ENCODE measurements at regions not wholly inside any gene's neighbourhood (a gene's known extent, or its start where the extent isn't known, plus 50 kb on each side); places are given as distances from the start of the nearest gene placed in this dataset.

DNA sequence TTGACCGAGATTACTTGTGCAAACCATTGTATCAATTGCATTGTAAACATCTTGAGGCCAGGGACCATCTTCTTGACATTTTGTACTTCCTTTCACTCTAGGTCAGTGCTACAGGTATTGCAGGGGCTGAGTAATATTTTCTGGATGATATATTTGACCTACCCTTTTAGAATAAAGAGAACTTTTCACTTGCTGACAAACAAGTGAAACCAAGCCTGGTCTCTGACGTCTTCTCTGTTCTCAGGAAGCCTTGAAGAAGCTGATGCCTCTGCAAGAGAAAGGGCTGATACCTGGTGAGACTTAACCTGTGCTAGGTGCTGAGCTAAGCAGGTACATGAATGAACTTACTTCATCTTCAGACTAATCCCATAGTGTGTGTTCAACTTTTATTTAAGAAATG is 60.5 kb upstream of the GGTLC1 start:
- no peak for DNase-seq

- no peak for DNase-seq
These were observed 59.5 kb upstream of the GGTLC1 start for GRCh38 chr20:24048024-24048611.

DNA sequence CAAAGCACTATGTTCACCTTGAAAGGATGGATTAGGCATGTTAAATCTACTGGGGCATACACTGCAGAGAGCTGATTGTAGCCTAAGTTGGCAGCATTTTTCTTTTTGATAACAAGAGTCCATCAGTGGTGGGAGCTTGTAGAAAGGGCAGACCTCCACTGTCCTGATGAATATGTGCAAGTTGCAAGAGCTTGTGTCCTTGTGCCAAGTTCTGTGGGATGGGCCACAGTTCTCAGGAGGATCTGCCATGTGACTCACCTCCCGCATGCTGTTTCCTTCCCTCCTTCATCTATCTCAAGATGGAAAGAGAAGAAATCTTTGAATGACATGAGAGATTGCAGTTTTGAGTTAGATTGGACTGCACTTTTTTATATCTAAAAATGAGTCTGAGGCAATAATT is 58.3 kb upstream of the GGTLC1 start:
- DNase-seq, result no peak

- DNase-seq, result peak; percentile 42 to 53
These were observed 57.2 kb upstream of the GGTLC1 start for GRCh38 chr20:24045621-24046318.

GRCh38 chr20:24043294-24043693 is 54.7 kb upstream of the GGTLC1 start:
- DNase-seq, result no peak

DNA sequence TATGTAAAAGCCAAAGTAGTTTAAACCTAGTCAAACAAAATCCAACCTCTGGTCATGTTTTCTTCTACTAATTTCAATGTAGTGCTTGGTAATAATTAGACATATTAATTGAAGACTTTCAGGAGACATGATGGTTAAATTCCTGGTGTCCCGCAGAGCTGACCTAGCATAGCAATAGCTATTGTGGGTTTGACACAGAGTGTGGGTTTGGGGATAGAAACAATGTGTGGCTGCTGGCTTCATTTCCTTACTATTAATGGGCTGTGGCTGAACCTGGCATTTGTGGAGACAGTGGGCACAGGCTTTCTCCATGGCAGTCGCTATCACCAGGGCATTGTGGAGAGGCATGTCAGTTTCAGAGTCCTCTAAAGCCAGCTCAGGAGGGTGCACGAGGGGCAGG is 54.1 kb upstream of the GGTLC1 start:
- DNase-seq, result no peak

GRCh38 chr20:24040896-24041459 is 52.4 kb upstream of the GGTLC1 start:
- no peak for DNase-seq

GRCh38 chr20:24039196-24039595 is 50.6 kb upstream of the GGTLC1 start:
- no peak for DNase-seq
